ENCODE measurements at regions not wholly inside any gene's neighbourhood (a gene's known extent, or its start where the extent isn't known, plus 50 kb on each side); places are given as distances from the start of the nearest gene placed in this dataset.

DNA sequence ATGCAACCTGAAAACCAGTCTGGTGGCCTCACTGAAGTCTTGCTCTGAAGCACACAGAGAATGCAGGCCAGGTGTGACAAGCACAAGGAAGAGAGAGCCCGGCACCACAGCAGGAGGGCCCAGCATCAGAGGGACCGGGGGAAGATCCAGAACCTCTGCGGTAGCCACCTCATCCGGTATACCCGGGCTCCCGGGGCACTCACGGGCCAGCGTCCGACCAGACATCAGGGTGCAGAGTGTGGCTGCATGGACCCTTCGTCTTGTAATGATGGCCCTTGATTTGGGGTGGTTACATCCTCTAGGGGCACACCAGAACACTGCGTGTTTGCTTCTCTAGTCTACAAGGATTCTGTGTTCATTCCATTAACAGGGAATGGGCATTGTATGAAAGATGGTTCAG, 406.0 kb downstream of the GADD45G start:
- TF ChIP-seq CTCF (optimal IDR thresholded peaks at IDR 0.05 in 1 of 3, IDR thresholded peaks at IDR 0.05 in 1 of 3, conservative IDR thresholded peaks at IDR 0.05 in 1 of 3; ENCODE audit: extremely low read depth in 1 of 3, insufficient read depth in 2 of 3, low read length in 3 of 3), result no peak
- TF ChIP-seq EZH2 (IDR thresholded peaks at IDR 0.05; ENCODE audit: low read length), result no peak

GRCh38 chr9:90012949-90013348, 408.1 kb downstream of the GADD45G start:
- no peak for TF ChIP-seq EZH2 (IDR thresholded peaks at IDR 0.05; ENCODE audit: low read length)
- TF ChIP-seq CTCF (optimal IDR thresholded peaks at IDR 0.05 in 1 of 3, IDR thresholded peaks at IDR 0.05 in 1 of 3, conservative IDR thresholded peaks at IDR 0.05 in 1 of 3; ENCODE audit: extremely low read depth in 1 of 3, insufficient read depth in 2 of 3, low read length in 3 of 3), result no peak
- FAIRE-seq (no peak), DNase-seq (ENCODE audit: low read depth, low spot score) (no peak)
- Histone ChIP-seq H3K4me1 (ENCODE audit: control insufficient read depth, extremely low read depth, insufficient read depth, low read length) (peaks cover 14% of the 10 kb centered on the region), H3K4me3 (ENCODE audit: control insufficient read depth in 2 of 3, extremely low read depth in 1 of 3, insufficient read depth in 2 of 3, low read depth in 1 of 3, low read length in 3 of 3) (no peak overlapping the region), H3K9ac (ENCODE audit: control insufficient read depth, extremely low read depth, insufficient read depth, low read length) (no peak overlapping the region), H3K36me3 (ENCODE audit: control insufficient read depth in 2 of 2, extremely low read depth in 1 of 2, insufficient read depth in 2 of 2, low read length in 2 of 2) (no peaks in the 10 kb centered on the region), H3K79me2 (ENCODE audit: control insufficient read depth, insufficient read depth, low read length) (no peaks in the 10 kb centered on the region), H3K9me3 (ENCODE audit: control insufficient read depth, low read depth, low read length) (no peaks in the 10 kb centered on the region), H3K27me3 (ENCODE audit: control insufficient read depth, extremely low read depth, insufficient read depth, low read length) (no peaks in the 10 kb centered on the region), H4K20me1 (ENCODE audit: control insufficient read depth, extremely low read depth, insufficient read depth, low read length) (no peaks in the 10 kb centered on the region), H3K9me1 (ENCODE audit: control insufficient read depth, extremely low read depth, insufficient read depth, low read length) (no peaks in the 10 kb centered on the region), H3K27ac (ENCODE audit: control insufficient read depth, insufficient read depth, low read length) (no peak overlapping the region), H2AFZ (ENCODE audit: control insufficient read depth, low read length) (no peak overlapping the region), H3K4me2 (ENCODE audit: control insufficient read depth, extremely low read depth, insufficient read depth, low read depth, low read length) (no peak overlapping the region)
- dilution Hi-C loops (cut with MboI; ENCODE audit: extremely low pct_ligation_motif_present, low sequenced_read_pairs), result no loop called here

More for the DNA sequence above, 406.0 kb downstream of the GADD45G start:
- no peaks in the 10 kb centered on the region for H3K27me3 ChIP-seq (ENCODE audit: control insufficient read depth, extremely low read depth, insufficient read depth, low read length)
- no peaks in the 10 kb centered on the region for H3K9me3 ChIP-seq (ENCODE audit: control insufficient read depth, low read depth, low read length)
- DNase-seq (ENCODE audit: low read depth, low spot score), result no peak
- no peak overlapping the region for H2AFZ ChIP-seq (ENCODE audit: control insufficient read depth, low read length)
- no peak overlapping the region for H3K27ac ChIP-seq (ENCODE audit: control insufficient read depth, insufficient read depth, low read length)
- no peak overlapping the region for H3K9ac ChIP-seq (ENCODE audit: control insufficient read depth, extremely low read depth, insufficient read depth, low read length)
- H3K36me3 ChIP-seq (ENCODE audit: control insufficient read depth in 2 of 2, extremely low read depth in 1 of 2, insufficient read depth in 2 of 2, low read length in 2 of 2), result no peaks in the 10 kb centered on the region
- H4K20me1 ChIP-seq (ENCODE audit: control insufficient read depth, extremely low read depth, insufficient read depth, low read length), result no peaks in the 10 kb centered on the region
- H3K4me2 ChIP-seq (ENCODE audit: control insufficient read depth, extremely low read depth, insufficient read depth, low read depth, low read length), result no peak overlapping the region
- dilution Hi-C loops (cut with MboI; ENCODE audit: extremely low pct_ligation_motif_present, low sequenced_read_pairs), result no loop called here
- FAIRE-seq, result no peak
- H3K9me1 ChIP-seq (ENCODE audit: control insufficient read depth, extremely low read depth, insufficient read depth, low read length), result no peaks in the 10 kb centered on the region
- peaks cover 19% of the 10 kb centered on the region for H3K4me1 ChIP-seq (ENCODE audit: control insufficient read depth, extremely low read depth, insufficient read depth, low read length)
- no peak overlapping the region for H3K4me3 ChIP-seq (ENCODE audit: control insufficient read depth in 2 of 3, extremely low read depth in 1 of 3, insufficient read depth in 2 of 3, low read depth in 1 of 3, low read length in 3 of 3)
- H3K79me2 ChIP-seq (ENCODE audit: control insufficient read depth, insufficient read depth, low read length), result no peaks in the 10 kb centered on the region

All from keratinocyte (primary cell).